Ureter (tissue), 1 donor: ENCODE measurements at regions not wholly inside any gene's neighbourhood (a gene's known extent, or its start where the extent isn't known, plus 50 kb on each side); places are given as distances from the start of the nearest gene placed in this dataset.

Experiments
- DNase-seq: peaks from one replicate; pipeline ENCODE4 v3.0.0-alpha.2; 2020; ENCODE audit warnings: low spot score
- donor health status: DM: yes; HTN: yes; CAD: no.

DNA sequence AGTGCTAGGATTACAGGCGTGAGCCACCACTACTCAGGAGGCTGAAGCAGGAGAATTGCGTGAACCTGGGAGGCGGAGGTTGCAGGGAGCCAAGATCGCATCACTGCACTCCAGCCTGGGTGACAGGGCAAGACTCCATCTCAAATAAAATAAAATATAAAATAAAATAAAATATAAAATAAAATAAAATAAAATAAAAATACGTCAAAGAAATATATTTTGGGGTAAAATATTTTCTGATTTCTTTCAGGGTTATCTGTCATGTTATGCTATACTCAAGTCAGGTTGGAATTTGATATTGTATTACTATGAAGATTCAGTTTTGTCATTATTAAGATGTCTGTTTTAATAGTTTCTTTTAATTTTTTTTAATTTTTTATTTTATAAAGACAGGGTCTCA is 99.4 kb upstream of the GHITM start:
- no peak for DNase-seq

DNA sequence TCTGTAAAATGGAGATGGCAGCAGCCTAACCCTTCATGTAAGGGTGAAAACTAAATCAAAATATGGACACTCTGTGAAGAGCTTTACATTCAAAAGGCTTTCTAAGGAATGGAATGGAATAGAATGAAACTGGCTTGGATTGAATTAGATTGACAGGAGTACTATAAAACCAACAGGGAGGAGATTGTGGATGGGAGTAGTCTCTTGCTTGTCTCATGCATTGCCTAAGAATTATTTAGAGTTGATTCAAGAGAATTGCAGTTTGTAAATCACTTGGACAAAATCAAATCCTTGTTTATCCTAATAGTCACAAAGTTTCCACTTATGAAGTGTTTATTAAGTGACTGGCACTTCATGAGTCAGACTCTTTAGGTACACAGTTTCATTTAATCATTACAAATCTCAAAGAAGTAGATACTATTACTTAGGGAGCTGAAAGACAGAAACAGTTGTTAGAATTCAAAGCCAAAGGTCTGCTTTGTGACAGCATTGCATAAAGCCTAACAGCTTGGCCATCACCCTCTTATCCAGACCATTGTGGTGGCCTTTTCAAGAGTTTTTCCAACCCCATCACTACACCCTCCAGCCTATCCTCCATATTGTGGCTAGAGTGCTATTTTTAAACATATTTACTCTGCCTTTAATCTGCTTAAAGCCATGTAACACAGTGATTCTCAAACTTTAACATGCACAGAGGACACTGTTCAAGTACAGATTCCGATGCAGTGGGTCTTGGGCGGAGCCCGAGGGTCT is 91.9 kb upstream of the GHITM start:
- no peak for DNase-seq

DNA sequence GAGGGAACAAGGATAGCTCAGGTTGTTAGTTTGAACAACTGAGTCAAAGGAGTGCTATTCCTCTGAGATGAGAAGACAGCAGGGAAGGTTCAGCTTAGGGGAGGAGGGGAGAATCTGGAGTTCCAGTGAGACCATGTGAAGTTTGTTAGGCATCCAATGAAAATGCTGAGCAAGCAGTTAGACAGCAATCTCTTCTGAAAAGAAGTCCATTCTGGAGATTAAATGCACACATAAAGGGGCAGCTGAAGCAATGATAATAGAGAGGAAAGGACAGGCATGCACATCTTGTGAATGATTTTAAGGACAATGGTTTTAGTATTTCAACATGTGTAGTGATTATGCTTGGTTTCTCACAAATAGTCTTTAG is 89.7 kb upstream of the GHITM start:
- DNase-seq = no peak

DNA sequence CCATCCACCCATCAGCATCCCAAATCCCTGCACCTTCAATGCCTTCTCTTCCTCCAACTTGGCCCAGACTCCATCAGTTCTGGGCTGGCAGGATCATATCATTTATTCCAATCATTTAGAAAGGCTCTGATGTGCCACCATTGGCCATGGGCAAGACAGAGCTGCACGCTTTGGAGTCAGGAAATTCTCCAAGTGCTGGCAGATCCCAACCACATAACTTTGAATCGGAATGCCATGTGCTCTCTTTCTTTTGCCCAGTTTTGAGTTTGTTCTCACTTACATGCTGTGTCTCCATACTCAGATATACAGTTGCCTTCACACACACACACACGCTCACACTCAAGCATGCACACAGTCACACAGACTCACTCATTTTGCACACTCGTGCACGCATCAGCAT is 85.7 kb upstream of the GHITM start:
- no peak for DNase-seq

DNA sequence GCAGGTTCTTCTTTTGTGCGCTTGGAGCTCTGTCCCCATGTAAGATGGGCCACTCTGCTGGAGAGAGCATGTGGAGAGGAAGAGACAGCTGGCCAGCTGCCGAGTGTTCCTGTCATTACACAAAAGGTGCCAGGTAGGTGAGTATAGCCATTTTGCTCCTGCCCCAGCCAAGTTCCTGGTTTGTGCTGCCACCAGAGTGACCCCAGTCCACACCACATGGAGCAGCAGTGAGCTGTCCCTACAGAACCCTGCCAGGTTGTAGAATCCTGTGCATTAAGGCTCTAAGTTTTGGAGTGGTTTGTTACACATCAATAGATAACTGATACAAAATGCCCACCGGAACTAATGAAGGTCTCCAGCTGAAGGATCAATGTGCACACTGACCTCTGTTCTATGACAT is 84.6 kb upstream of the GHITM start:
- no peak for DNase-seq

DNA sequence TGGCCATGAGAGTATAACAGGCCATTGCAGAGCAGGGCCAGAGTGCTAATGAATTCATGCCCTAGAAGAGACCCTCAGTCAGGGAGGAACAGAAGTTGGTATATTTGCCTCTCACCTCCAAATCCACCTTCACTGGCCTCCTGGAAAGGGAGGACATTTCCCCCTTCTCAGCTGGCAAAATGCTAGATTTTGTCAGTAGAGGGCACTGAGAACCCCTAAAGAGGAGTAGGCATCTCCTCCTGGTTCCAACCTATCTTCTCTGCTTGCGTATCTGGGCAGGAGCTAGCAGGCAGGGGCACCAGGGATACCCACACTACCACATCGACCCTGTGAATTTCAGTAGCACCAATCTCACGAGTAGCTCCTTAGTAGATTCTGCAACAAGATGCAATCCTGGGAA is 79.8 kb upstream of the GHITM start:
- no peak for DNase-seq

DNA sequence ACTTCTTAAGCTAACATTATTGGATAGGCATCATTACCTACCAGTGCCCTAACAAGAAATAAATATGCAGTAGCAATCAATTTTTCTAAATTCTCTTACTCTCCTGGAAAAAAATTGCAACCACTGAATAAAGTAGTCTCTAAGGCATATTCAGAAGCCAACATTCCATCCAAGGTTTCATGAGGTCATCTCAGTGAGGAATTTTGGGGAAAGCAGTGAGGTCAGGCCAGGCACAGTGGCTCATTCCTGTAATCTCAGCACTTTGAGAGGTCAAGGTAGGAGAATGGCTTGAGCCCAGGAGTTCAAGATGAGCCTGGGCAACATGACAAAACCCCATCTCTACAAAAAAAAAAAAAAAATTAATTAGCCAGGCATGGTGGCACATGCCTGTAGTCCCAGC is 75.9 kb upstream of the GHITM start:
- no peak for DNase-seq

DNA sequence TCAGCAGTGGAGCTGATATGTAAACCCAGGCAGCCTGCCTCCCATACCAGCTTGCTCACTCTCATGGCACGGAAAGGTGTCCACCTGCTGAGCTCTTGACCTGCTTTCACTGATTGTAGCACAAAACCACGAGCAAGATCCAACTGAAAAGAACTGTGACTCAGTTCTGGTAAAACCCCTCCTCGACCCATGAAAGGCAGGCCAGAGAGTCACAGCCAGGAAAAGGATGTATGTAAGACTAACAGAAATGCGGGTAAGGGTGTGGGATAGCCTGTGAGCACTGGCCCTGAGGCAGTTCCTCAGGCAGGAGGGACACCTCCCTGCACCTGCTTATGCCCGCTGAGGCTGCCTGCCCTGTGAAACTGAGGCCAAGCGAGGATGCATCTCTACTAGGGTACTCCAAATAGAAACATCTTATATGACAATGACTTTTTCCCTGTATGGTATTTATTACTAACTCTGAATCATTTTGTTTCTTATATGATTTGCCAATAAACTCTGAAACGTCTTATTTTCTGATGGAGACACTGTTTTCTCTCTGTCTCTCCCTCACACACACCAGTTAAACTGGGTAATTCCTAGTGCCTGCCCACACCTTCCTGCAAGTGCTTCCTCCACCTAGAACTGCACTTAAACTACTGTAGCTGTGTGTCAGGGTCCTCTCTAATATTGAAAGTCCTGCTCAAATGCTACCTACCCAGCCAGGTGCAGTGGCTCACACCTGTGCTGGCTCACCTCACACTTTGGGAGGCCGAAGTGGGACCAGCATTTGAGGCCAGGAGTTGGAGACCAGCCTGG is 73.3 kb upstream of the GHITM start:
- DNase-seq = no peak

DNA sequence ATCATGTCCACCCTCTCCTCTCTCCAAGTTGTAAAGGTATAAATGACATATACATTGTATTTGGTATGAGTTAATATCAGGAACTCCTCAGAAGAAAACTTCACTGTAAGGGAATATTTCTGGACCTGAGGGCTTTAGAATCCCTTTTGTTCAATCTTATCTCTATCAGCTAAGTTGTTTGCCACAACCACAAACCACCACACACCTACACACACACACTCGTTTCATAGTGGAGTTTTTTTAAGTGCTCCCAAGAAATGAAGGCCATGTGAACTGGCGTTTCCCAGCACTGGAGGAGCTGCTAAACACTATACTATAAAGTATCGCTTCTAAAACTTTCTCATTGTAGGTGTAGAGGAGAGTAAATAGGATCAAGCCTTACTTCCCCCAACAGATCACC is 64.8 kb upstream of the GHITM start:
- no peak for DNase-seq

DNA sequence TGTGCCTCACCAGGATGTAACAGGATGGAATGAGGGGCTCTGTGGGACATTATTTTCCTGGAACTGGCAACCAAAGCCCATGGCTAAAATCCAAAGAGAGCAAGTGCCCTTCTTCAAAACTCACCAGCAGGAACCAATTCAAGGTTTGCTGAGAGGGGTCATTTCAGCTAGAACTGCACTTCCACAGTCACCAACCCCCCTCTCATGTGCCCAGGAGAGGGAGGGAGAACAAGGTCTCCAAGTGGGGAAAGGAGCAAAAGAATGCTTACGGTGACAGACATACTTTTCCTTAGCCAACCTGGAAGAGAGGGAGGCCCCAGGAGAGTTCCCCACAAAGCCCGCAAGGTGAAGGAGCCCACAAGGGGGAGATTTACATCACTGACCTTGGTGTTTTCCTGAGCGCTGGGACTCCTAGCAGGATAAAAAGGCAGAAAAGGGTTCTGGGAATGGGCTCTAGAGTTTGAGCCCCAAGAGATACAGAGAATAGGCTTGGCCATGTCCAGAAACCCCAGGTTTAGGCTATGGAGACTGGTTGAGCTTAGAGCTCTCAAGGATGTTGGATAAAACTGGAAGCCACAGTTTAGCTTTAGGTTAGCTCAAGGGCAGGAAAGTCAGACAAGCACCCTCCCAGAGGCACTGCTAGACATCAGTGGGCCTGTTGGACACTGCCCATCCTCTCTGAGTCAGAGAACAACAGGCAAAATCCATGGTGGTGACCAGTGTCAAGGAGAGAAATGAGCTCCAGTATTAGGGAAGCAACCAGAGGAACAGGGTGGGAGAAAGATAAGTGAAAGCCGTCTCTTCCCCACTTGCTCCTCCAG is 63.9 kb upstream of the GHITM start:
- no peak for DNase-seq

DNA sequence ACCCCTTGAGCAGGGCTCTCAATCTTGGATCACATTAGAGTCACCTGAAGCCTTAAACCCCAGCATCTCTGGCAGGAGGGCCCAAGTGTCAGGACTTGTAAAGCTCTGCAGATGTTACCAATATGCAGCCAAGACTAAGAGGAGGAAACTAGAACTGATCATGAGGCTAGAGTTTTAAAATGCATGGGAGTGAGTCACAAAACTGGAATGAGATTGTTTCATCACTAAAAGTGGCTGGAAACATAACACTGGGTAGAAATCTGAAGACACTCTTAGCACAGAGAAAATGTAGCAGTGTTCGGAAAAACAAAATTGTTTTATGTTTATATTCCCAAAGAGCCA is 63.3 kb upstream of the GHITM start:
- DNase-seq = no peak

DNA sequence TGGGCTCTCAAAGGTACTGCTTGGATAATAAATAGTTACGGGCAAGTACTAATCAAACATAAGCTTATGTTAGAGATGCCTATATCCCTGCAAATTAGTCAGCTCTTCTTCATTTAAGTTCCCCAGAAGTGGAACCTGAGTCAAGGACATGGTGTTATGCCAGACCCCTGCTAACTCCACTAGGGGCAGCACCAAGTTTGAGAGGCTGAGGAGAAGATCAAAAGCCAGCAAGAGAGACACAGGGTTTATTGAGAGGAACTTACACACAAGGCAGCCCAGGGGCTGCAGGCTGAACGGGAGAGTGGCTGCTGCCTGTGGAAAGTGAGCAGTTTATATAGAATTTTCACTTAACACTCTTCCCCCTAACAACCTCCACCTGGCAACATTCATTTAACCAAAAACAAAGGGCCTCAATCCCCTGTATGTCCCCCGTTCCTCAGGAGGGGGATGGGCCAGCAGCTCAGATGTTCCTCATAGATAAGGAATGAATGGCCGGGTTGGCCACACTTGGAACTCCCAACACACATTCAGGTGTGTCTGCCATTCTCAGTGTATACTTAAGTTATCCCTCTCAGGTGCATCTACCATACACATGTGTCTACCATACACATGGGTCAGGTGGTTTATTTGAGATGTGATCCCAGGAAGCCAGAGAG is 62.6 kb upstream of the GHITM start:
- DNase-seq = no peak

DNA sequence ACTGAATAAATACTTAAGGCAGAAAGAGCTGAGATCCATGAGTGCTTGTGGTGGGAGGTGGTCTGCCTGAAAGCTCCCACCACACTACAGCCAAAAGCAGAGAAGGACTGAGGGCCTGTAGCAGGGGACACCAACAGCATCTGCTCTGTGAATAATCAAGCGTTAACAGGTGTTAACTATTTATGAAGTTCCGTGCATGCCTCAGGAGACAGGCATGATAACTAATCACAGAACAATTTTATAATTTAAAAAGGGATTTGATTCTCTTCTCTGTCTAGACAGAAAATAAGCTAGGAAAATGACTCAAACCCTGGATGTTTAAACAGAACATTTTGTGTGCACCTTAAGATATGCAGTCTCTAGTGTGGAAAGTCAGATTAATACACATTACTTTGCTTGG is 61.5 kb upstream of the GHITM start:
- no peak for DNase-seq

DNA sequence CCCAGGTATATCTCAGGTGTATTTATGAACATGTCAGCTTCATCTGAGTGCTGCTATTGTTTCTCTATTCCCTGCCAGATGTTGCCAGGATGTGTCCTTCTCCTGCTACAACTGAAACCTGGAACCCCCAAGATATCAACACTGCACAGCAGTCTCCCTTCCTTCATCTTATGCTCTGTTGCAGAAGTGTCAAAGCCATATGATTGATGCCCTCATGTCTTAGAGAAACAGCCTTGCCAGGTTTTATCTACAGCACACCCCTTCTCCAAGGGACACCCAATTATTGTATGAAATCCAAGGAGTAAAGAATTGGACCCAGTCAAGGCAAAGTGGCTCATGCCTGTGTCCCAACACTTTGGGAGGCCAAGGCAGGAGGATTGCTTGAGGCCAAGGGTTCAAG is 60.5 kb upstream of the GHITM start:
- no peak for DNase-seq

DNA sequence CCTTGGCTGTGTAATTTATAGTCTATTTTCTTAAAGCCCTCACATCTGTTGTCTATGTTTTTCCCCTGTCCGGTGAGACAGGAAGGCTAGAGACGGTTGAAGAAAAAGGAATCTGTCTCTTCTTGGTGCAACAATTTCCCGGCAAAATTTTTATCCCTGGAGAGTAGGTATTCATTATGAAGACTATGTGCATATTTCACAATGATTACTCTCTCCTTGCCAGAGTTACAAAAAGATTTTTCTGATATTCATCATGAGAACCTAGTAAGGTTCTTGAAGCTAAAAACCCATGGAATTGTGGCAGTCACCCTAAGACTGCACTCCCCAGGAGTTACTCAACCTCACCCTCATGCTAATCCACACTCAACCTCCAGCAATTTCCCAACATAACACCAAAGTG is 55.0 kb upstream of the GHITM start:
- DNase-seq = no peak

DNA sequence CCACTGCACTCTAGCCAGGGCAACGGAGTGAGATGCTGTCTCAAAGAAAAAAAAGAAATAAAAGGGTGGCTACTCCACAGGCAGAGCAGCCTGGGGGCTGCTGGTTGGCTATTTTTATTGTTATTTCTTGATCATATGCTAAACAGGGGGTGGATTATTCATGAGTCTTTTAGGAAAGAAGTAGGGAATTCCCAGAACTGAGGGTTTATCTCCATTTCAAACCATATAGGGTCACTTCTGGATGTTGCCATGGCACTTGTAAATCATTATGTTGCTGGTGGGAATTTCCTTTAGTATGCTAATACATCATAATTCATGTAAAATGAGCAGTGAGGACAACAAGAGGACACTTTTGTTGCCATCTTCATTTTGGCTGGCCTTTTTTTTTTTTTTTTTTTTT is 52.1 kb upstream of the GHITM start:
- DNase-seq = no peak

DNA sequence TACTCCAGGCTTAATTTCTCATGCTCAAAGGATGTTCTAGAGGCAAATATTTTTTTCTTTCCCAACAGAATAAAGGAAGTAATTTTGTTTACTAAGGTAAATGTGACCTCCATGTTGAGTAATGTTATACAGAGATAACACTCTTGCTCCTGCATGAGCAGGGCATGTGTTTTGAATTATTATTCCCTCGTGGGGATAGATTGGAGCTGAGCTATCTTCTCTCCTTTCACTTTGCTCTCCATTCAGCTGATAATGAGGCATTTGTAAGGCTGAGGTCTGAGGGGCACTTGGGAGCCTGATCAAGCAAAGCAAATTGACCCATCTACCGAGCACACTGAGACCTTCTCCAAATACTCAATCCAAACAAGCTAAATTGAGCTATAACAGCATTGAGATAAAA is 50.7 kb upstream of the GHITM start:
- DNase-seq = no peak

DNA sequence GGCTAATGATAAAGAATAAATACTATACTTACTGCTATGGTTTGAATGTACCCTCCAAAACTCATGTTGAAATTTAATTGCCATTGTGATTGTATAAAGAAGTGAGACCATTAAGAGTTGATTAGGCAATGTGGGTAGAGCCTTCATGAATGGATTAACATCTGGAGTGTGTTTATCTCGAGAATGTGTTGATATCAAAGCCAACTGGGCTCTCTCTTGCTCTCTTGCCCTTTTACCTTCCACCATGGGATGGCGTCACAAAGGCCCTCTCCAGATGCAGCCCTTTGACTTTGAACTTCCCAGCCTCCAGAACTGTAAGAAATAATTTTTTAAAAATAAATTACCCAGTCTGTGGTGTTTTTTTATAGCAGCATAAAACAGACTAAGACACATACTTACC is 50.1 kb upstream of the GHITM start:
- no peak for DNase-seq
